ENCODE measurements at regions not wholly inside any gene's neighbourhood (a gene's known extent, or its start where the extent isn't known, plus 50 kb on each side); places are given as distances from the start of the nearest gene placed in this dataset.
"Not testable (repeated sequence)": the region's sequence is repeated elsewhere in the genome, so short reads cannot be mapped to it uniquely, and the experiment has no call there.

GRCh38 chr1:235059221-235059620 is 69.4 kb downstream of the TOMM20 start:
- DNase-seq (ENCODE audit: low read depth in 4 of 4, low spot score in 2 of 4): no peak

- DNase-seq (ENCODE audit: low read depth in 4 of 4, low spot score in 2 of 4): no peak
Measured at GRCh38 chr1:235058695-235059094, 69.9 kb downstream of the TOMM20 start.

- no peak for DNase-seq (ENCODE audit: low read depth in 4 of 4, low spot score in 2 of 4)
Measured at GRCh38 chr1:235057385-235058306, 71.0 kb downstream of the TOMM20 start.

- no peak for DNase-seq (ENCODE audit: low read depth in 4 of 4, low spot score in 2 of 4)
Measured at GRCh38 chr1:235056937-235057336, 71.7 kb downstream of the TOMM20 start.

GRCh38 chr1:235054936-235055335 is 73.7 kb downstream of the TOMM20 start:
- DNase-seq (ENCODE audit: low read depth in 4 of 4, low spot score in 2 of 4): no peak

GRCh38 chr1:235054466-235054865 is 74.2 kb downstream of the TOMM20 start:
- DNase-seq (ENCODE audit: low read depth in 4 of 4, low spot score in 2 of 4): no peak

GRCh38 chr1:235052067-235053008 is 76.3 kb downstream of the TOMM20 start:
- no peak for DNase-seq (ENCODE audit: low read depth in 4 of 4, low spot score in 2 of 4)

GRCh38 chr1:235051521-235051920 is 77.1 kb downstream of the TOMM20 start:
- no peak for DNase-seq (ENCODE audit: low read depth in 4 of 4, low spot score in 2 of 4)

- DNase-seq (ENCODE audit: low read depth in 4 of 4, low spot score in 2 of 4): no peak
Measured at GRCh38 chr1:235050911-235051360, 77.7 kb downstream of the TOMM20 start.

GRCh38 chr1:235049716-235050378 is 78.8 kb downstream of the TOMM20 start:
- not testable (repeated sequence) for DNase-seq (ENCODE audit: low read depth in 4 of 4, low spot score in 2 of 4)

- DNase-seq (ENCODE audit: low read depth in 4 of 4, low spot score in 2 of 4): no peak
Measured at GRCh38 chr1:235049217-235049616, 79.4 kb downstream of the TOMM20 start.

GRCh38 chr1:235047331-235047871 is 81.2 kb downstream of the TOMM20 start:
- DNase-seq (ENCODE audit: low read depth in 4 of 4, low spot score in 2 of 4): no peak

- DNase-seq (ENCODE audit: low read depth in 4 of 4, low spot score in 2 of 4): no peak
Measured at GRCh38 chr1:235045921-235046601, 82.6 kb downstream of the TOMM20 start.

- no peak for DNase-seq (ENCODE audit: low read depth in 4 of 4, low spot score in 2 of 4)
Measured at GRCh38 chr1:235045034-235045690, 83.5 kb downstream of the TOMM20 start.

- DNase-seq (ENCODE audit: low read depth in 4 of 4, low spot score in 2 of 4): no peak
Measured at GRCh38 chr1:235043234-235043633, 85.4 kb downstream of the TOMM20 start.

GRCh38 chr1:235038701-235039100 is 89.9 kb downstream of the TOMM20 start:
- DNase-seq (ENCODE audit: low read depth in 4 of 4, low spot score in 2 of 4): no peak

GRCh38 chr1:235035928-235036327 is 92.7 kb downstream of the TOMM20 start:
- DNase-seq (ENCODE audit: low read depth in 4 of 4, low spot score in 2 of 4): no peak

GRCh38 chr1:235030919-235031596 is 97.6 kb downstream of the TOMM20 start:
- DNase-seq (ENCODE audit: low read depth in 4 of 4, low spot score in 2 of 4): no peak

GRCh38 chr1:235027862-235028250 is 100.8 kb downstream of the TOMM20 start:
- DNase-seq (ENCODE audit: low read depth in 4 of 4, low spot score in 2 of 4): no peak

Measured in left renal cortex interstitium (tissue), 4 donors.